ENCODE measurements at regions not wholly inside any gene's neighbourhood (a gene's known extent, or its start where the extent isn't known, plus 50 kb on each side); places are given as distances from the start of the nearest gene placed in this dataset.

- no peak overlapping the region for H2BK12ac ChIP-seq (ENCODE audit: low read depth, low read length)
- no peak overlapping the region for H2AFZ ChIP-seq (ENCODE audit: low read length)
- no peak overlapping the region for H4K91ac ChIP-seq (replicated peaks; ENCODE audit: insufficient read length, low read length)
- H2BK15ac ChIP-seq (ENCODE audit: low read length): no peak overlapping the region
- no peak overlapping the region for H3K56ac ChIP-seq (replicated peaks; ENCODE audit: insufficient read length, low read depth, low read length)
- H3K4ac ChIP-seq (replicated peaks; ENCODE audit: insufficient read length, low read depth, low read length): no peak overlapping the region
- WGBS, 2 experiments (ENCODE audit: extremely low coverage in 1 of 2, insufficient coverage in 1 of 2, insufficient read length in 1 of 2, insufficient replicate concordance in 2 of 2, low coverage in 1 of 2, low lambda C conversion rate in 2 of 2, missing lambda C conversion rate in 1 of 2): 87% methylated on average over 3 of the region's 3 CpGs; no CpG with 5 or more reads in 1 of the 2 experiments
- no peak overlapping the region for H2BK20ac ChIP-seq (ENCODE audit: low read length)
- CTCF ChIA-PET (ENCODE audit: partially characterized antibody): interaction anchor here (0.7 to 1.3 kb wide), 2 partner anchors 13 to 1378 kb away, joined by 3 to 4 read pairs; no protein-coding TSS in a partner anchor
- H3K23ac ChIP-seq (ENCODE audit: insufficient read length): no peak overlapping the region
- peaks cover 0 to 7% (median 1%) of the 10 kb centered on the region in 4 experiments; a peak in 2 of 7 replicates for H3K27me3 ChIP-seq (replicated peaks in 1 of 4; ENCODE audit: control insufficient read depth in 3 of 4, extremely low read depth in 1 of 4, insufficient read depth in 3 of 4, low read length in 3 of 4)
- H4K20me1 ChIP-seq (replicated peaks in 1 of 2; ENCODE audit: control insufficient read depth in 1 of 2, insufficient read depth in 2 of 2, low read length in 2 of 2): no peaks in the 10 kb centered on the region
- H3K4me3 ChIP-seq (ENCODE audit: extremely low read depth in 1 of 4, insufficient read depth in 2 of 4, low read depth in 3 of 4, low read length in 4 of 4): no peak overlapping the region
- H3K4me1 ChIP-seq (replicated peaks in 1 of 4; ENCODE audit: control insufficient read depth in 3 of 4, insufficient read depth in 4 of 4, low read length in 3 of 4): no peaks in the 10 kb centered on the region
- H2BK5ac ChIP-seq (ENCODE audit: low read depth, low read length): no peak overlapping the region
- no peaks in the 10 kb centered on the region for H3K79me2 ChIP-seq (ENCODE audit: control insufficient read depth in 1 of 2, insufficient read depth in 2 of 2, low read length in 2 of 2)
- FAIRE-seq: no peak
- H3K18ac ChIP-seq (ENCODE audit: extremely low read depth, low read length): no peak overlapping the region
- DNase-seq (ENCODE audit: low read depth in 1 of 2, low spot score in 2 of 2): no peak
- POLR2A ChIA-PET (ENCODE audit: partially characterized antibody): no interaction called here
- H2AK5ac ChIP-seq (ENCODE audit: low read depth, low read length): no peak overlapping the region
- H4K5ac ChIP-seq (ENCODE audit: insufficient read length, low read depth, low read length): no peak overlapping the region
- H3K27ac ChIP-seq (ENCODE audit: low read depth, low read length): no peak overlapping the region
- H2BK120ac ChIP-seq (replicated peaks; ENCODE audit: low read depth, low read length): no peak overlapping the region
- no peak overlapping the region for H4K8ac ChIP-seq (ENCODE audit: extremely low read depth, insufficient read depth, low read length)
- no peaks in the 10 kb centered on the region for H3K36me3 ChIP-seq (ENCODE audit: control insufficient read depth in 2 of 4, insufficient read depth in 4 of 4, low read length in 3 of 4)
- TF ChIP-seq SP1 (IDR thresholded peaks at IDR 0.05; ENCODE audit: low read depth, low read length): no peak
- no peak overlapping the region for H3K14ac ChIP-seq (ENCODE audit: insufficient read length)
- H3K4me2 ChIP-seq (ENCODE audit: insufficient read depth in 1 of 2, low read depth in 2 of 2, low read length in 2 of 2): no peak overlapping the region
- no peak overlapping the region for H3K9ac ChIP-seq (replicated peaks in 1 of 4; ENCODE audit: extremely low read depth in 1 of 4, low read depth in 3 of 4, low read length in 3 of 4)
- no peaks in the 10 kb centered on the region; the same call in 1 of the 2 replicates for H3K23me2 ChIP-seq (ENCODE audit: low read depth, low read length)
- H3K79me1 ChIP-seq (ENCODE audit: low read depth, low read length): no peaks in the 10 kb centered on the region
- H3K9me3 ChIP-seq (ENCODE audit: insufficient read depth in 2 of 2, low read depth in 1 of 2, low read length in 1 of 2): no peaks in the 10 kb centered on the region; a peak in 1 of 4 replicates
These were observed 143.5 kb upstream of the ALDH1B1 start for GRCh38 chr9:38249049-38249448.

All from H1 (cell line).